Kidney glomerular epithelial cell (primary cell): ENCODE measurements at regions not wholly inside any gene's neighbourhood (a gene's known extent, or its start where the extent isn't known, plus 50 kb on each side); places are given as distances from the start of the nearest gene placed in this dataset.

Experiments used
- DNase-seq: peaks from one replicate; lab custom pipeline; 2025; lab: John Stamatoyannopoulos, UW

GRCh38 chr9:26567976-26568375, 324.6 kb downstream of the CAAP1 start:
- DNase-seq = no peak

- DNase-seq = no peak
Measured at GRCh38 chr9:26566141-26566540, 326.5 kb downstream of the CAAP1 start.

DNA sequence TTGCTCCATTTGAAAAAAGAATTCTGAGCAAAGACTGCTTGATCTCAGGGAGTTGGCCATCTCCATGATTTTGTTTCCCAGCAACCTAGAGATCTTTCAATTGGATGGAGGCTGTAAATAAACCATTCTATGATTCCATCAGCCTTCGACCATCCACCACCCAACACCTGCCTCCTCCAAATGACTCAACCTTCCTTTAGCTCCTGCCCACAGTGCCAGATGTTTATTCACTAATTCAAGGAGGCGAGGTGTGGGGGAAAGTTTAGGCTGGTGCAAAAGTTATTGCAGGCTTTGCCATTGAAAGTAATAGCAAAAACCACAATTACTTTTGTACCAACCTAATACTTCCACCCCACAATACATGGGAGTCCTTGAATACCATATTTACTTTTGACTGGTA, 327.5 kb downstream of the CAAP1 start:
- DNase-seq = no peak

DNA sequence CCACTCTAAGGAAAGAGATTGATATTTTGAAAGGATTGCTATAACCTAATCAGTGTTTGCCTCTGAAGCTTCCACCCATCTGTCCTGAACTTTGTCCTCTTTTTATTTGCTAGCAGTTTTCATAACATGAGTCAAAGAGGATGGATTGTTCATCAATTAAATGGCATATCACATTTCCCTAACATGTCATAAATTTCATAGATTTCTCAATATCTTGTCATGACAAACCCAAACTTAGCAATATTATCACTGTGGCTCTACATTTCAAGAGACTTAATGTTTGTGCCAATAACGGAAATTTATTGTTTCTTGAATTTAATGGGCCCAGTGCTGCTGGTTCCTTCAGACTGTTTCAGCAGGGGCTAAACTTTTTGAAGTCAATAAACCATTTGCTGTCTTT, 330.3 kb downstream of the CAAP1 start:
- no peak for DNase-seq

GRCh38 chr9:26561928-26562327, 330.7 kb downstream of the CAAP1 start:
- DNase-seq = no peak

DNA sequence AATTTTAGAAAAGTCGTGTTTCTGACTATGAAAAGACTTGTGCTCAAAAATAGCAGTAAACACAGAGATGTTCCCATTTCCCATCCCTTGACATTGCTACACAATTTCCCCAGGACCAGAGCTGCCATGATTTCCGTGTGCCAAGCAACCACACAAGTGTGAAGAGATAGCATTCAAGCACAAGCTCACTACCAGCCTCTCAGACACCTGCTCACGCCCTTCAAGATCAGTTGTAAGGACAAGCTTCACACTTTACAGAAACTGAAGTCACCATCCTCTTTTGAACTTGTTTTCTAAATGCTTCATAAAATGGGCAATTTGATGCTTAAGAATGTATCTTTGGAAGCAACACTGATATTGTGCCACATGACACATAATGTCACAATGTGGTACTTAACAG, 333.1 kb downstream of the CAAP1 start:
- DNase-seq = no peak

GRCh38 chr9:26551971-26552370, 340.6 kb downstream of the CAAP1 start:
- no peak for DNase-seq

DNA sequence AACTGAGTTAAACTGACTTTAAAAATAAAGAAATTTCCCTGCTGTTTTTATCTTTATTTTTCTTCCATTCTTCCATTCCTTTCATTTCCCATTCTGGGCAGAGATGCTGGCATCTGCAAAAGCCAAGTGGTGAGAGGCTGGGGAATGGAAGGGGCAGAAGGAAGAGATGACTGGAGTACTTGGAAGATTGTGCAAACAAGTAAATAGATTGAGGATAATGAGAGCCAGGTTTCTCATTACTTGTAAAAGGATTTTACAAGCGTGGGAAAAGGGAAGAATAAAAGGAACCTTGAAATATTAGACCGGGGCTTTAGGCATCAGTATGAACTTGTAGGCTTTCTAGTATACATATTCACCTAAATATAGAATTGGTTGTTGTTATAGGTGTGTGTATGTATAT, 341.2 kb downstream of the CAAP1 start:
- DNase-seq = no peak

DNA sequence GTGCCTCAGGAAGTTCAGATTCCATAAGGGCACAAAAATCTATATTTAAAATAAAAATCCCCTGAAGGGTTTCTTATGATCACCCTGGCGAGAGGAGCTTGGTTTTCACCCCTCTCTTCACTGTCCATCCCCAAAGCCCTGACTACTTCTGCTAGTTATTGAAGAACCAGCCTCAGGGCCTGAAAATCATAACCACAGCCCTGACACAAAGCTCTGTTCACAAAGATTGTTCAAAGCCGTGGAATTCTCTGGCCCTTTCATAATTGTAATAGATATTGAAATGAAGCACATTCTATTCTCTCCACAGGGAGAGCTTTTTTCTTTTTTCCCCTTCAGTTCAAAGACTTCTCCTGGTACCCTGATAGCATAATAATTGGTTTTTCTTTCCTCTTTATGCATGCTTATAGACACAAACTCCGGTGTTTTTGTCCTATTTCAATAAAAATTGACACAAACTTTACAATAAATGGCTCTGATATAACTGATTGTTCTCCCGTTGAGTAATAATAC, 343.8 kb downstream of the CAAP1 start:
- DNase-seq = no peak

- no peak for DNase-seq
Measured at GRCh38 chr9:26539867-26540493, 352.6 kb downstream of the CAAP1 start.

DNA sequence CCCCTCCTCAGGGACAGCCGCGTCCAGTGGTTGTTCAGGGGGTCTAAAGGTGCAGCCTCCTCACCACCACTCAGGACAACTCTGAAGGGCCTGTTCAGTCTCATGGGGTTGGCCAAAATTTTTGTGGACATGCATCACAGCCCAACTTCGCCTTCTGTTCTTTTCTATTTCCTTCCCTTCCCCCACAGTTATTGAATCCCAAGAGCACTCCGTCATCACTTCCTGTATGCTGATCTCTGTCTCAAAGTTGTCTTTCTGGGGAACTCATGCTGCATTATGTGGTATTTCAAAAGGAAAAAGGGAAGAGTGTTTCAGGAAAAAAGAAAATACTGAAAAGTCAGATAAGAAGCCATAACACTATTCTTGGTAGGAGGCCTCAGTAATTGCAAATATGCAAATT, 355.4 kb downstream of the CAAP1 start:
- no peak for DNase-seq

DNA sequence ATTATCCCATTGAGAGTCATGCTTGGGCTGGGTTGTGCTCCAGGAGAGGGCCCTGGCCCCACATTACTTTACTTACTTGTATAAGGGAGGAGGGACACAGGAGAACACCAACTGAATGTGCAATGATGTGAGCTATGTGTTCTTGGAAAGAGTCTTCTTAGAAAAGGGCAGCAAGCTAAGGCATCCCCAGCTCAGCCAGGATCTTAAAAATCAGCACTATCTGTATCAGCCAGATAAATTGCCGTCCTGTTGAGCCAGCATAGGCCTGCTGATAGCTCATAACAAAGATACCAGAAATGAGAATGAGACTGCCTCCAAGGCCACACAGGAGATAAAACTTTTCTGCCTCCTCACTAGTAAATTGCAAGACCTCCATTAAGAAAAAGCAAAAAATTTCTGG, 357.5 kb downstream of the CAAP1 start:
- no peak for DNase-seq

GRCh38 chr9:26530841-26531240, 361.8 kb downstream of the CAAP1 start:
- no peak for DNase-seq

GRCh38 chr9:26527931-26528330, 364.7 kb downstream of the CAAP1 start:
- DNase-seq = no peak

- no peak for DNase-seq
Measured at GRCh38 chr9:26524267-26524666, 368.3 kb downstream of the CAAP1 start.

DNA sequence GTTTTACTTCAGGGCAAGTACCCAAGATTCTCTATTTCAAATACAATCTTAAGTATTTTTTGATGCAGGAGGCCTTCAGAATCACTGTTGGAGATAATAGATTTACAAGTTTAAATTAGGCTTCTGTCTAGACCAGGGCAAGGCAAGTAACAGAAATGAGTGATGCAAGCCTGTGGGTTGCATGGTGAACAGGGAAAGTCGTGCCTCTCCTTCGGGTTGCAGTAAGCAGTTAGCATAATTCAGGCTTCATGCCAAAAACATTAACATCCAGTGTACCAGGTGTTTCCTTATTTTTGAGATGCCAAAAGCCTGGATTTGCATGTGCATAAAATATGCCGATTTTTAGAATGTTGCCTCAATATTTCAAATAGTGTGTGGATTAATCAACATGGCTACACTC, 369.0 kb downstream of the CAAP1 start:
- no peak for DNase-seq

DNA sequence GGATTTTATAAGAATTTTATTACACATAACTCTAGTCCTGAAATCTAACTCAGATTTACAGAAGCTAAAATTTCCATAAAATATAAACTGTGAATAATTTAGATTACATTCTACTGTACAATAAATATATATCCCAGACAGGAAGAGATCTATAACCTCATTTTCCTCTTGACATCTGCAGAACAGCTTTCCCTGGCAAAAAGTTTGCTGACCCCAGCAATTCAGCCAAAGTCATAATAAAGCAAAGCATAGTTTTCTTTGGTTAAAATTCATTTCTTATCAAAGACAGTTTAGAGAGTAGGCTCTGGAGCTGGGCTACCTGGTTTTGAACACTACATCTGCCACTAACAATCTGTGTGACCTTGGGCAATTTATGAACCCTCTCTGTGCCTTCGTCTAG, 372.5 kb downstream of the CAAP1 start:
- DNase-seq = no peak

DNA sequence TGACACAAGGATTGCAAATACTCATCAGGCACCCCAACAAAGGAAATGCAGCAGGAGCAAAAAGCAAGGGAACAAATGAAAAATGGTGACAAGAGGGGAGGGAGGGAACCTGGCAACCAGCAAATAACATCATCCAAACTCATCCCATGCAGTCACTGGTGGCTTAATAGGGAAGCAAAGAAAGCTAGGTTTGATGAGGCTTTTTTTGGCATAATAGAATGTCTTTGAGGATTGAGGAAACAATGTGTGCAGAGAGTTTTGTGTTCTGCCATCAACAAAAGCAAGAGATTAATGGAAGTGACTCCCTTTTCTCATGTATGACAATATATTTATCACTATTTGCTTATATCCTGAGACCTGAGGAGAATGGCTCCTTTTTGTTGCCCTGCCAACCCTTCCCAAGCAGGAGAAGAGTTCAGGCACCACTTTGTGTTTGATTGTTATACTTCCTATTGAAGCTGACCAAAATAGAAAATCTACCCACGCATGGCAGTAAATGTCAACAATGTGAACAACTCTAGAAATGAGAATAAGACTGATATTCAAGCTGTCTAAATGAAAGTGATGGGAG, 375.7 kb downstream of the CAAP1 start:
- no peak for DNase-seq

- no peak for DNase-seq
Measured at GRCh38 chr9:26513730-26514129, 378.9 kb downstream of the CAAP1 start.

GRCh38 chr9:26510137-26510536, 382.5 kb downstream of the CAAP1 start:
- no peak for DNase-seq

DNA sequence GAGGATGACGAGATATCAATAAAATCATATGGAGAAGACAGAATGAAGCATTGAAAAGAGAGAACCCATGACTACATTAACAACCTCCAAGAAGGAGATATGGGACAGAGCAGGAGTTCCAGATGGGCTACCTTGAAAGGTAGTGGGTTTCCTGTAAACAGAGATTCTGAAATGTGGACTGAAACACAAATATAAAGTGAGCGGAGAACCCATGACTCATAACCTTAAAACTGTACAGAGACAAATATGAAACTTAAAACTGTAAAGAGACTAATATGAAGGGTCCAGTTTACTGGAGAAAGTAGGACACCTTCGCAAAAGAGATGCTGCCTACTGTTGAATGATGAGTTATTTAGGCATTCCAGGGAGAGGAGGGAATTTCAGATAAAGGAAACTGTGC, 383.7 kb downstream of the CAAP1 start:
- DNase-seq = no peak

GRCh38 chr9:26504057-26504456, 388.5 kb downstream of the CAAP1 start:
- no peak for DNase-seq

DNA sequence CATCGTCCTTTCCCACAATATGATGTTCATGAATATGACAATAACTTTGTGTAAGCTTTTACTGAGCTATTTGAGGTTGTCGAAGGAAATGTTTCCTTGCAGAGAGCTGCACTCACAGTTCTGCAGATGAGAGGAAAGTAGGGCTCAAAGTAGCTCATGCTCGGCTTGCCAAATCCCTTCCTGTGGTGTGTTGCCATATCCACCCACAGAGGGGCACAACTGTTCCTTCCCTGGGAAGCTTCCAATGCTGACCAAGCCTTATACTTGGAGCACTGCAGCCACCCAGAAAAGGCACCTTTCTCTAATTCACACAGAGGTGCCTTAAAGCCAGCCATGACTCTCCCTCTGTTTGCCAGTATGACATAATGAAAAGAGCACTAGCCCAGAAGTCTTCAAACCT, 390.3 kb downstream of the CAAP1 start:
- DNase-seq = no peak

DNA sequence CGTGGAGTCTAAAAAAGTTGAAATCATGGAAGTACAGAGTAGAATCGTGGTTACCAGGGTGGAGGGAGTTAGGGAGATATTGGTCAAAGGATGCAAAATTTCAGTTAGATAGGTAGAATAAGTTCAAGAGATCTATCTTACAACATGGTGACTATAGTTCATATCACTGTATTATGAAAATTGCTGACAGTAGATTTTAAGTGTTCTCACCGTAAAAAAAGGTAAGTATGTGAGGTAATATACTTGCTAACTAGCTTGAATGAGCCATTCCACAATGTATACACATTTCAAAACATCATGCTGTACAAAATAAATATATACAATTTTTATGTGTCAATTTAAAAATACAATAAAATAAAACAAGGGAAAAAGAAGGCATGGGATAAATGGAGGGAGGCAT, 392.1 kb downstream of the CAAP1 start:
- DNase-seq = no peak
